ENCODE measurements at regions not wholly inside any gene's neighbourhood (a gene's known extent, or its start where the extent isn't known, plus 50 kb on each side); places are given as distances from the start of the nearest gene placed in this dataset.

DNA sequence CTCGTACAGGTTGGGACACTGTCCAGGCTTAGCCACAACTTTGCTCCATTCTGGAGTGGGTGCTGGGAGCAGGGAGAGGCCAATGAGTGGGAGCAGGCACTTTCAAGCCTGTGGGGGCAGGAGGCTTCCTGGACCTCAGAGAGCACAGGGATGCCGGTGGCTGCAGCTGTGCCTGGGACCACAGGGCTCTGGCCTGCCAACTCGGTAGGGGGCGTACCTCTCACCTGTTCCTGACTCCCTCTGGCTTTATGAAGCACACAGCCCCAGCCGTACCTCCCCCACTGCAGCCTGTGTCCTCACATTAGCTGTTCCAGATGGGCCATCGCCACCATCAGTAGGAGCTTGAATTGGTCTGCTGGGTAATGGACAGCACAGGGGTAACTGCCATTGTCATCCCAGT lies 278.7 kb upstream of the KLHL1 start:
- DNase-seq (ENCODE audit: low read depth) = no peak

DNA sequence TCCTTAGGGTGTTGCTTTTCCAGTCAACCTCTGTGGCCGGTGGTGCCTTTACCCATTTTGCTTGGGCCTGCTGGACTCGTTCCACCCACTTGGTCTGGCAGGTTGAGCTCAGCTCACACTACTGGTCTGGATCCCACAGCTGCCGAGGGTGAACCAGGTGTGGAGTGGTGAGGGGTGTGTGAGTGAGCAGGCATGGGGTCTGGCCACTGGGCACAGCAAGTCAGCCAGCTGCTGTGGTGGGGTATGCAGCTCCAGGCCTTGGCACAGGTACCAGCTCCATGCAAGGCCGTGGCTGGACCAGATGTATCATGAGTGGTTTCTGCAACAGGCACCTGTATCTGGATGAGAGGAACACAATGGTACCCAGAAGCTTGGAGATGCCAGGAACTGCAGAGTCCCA lies 277.6 kb upstream of the KLHL1 start:
- DNase-seq (ENCODE audit: low read depth) = no peak

DNA sequence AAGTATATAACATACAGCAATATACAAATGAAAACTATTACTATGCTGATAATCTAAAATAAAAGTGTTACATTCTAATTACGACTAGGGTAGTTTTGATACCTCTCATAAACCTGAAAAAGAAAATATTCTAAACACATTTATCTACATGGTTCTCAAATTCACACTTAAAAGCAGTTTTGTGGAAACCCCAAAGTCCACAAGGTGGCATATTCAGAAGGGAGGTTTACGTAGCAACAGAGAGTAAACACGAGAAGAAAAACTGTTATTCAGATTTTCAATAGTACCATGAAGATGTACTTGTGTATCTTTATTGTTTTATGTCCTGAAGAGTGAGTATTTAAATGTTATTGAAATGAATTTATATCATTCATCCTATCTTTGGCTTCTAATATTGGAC lies 275.9 kb upstream of the KLHL1 start:
- DNase-seq (ENCODE audit: low read depth) = no peak

DNA sequence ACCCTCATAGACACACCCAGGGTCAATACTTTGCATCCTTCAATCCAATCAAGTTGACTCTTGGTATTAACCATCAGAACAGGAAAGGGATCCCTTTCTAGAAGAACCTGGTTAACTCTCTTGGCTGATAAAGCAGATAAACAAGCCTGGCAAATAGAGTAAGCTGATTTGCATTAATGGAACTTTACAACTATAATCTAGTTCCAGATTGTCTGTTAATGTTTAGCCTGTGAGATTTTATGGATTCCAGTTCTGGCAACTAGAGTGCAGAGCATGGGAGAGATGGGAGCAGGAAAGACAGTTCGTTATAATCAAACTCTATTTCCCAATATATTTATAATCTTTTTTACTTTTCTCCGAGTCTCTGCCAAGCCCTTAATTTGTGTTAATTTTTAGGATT lies 272.6 kb upstream of the KLHL1 start:
- DNase-seq (ENCODE audit: low read depth) = no peak

DNA sequence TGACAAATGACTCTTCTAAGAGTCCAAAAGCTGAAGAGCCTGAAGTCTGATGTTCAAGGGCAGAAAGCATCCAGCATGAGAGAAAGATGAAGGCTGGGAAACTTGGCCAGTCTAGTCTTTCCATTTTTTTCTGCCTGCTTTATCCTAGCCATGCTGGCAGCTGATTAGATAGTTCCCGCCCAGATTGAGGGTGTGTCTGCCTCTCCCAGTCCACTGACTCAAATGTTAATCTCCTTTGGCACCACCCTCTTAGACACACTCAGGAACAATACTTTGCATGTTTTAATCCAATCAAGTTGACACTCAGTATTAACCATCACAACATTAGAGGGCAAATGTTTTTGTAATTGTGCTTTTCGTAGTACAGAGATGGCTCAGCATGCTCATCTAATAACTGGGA lies 267.5 kb upstream of the KLHL1 start:
- no peak for DNase-seq (ENCODE audit: low read depth)

DNA sequence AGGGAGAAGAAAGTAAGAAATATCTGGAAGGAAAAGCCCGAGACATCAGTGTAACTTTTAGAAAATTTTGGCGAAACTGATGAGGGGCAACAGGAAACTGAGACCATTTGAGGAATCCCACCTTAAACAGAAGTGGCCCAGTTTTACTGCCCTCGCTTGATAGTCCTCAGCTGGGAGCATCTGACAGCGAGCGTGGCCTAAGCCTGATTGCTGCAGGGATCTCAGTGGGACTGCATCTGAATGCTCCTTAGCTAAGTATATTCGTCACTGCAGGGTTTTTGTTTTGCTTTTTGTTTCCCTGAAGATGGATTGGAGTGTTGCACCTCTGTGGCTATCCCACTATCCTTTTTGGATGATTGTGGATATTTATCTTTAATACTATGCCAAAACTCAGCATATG lies 262.7 kb upstream of the KLHL1 start:
- no peak for DNase-seq (ENCODE audit: low read depth)

DNA sequence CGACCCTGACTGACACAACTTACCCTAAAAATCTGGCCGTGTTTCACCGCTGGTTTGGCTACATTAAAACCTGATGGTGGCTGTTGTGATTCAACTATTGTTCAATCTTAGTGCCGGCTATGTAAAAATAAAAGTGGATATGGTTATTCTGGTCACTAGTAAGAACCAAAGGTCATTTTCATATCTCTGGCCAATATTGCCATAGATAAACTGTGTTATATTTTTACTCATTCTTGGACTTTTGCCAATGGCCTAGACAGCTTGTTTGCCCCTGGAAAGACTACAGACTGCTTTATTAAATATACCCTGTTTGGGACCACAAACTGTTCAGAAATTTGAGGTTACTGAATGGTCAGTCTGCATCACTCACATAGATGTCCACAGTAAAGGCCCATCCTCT lies 258.5 kb upstream of the KLHL1 start:
- no peak for DNase-seq (ENCODE audit: low read depth)

DNA sequence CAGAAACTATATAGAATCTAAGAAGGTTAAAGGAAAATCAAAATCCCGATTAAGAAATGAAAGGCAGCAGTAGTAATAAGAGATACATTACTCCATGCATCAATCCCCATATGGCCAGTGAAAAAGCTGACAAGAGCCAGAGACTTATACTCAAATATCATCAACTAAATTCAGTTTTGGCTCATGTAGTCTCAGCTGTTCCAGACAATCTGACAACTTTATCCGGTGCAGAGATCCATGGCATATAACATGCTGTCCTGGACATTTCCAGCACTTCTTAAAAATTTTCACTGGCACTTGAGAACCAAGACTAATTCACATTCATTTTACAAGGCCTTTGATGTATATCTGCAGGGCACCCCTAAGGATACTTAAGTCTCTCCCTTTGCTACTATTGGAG lies 255.7 kb upstream of the KLHL1 start:
- no peak for DNase-seq (ENCODE audit: low read depth)

DNA sequence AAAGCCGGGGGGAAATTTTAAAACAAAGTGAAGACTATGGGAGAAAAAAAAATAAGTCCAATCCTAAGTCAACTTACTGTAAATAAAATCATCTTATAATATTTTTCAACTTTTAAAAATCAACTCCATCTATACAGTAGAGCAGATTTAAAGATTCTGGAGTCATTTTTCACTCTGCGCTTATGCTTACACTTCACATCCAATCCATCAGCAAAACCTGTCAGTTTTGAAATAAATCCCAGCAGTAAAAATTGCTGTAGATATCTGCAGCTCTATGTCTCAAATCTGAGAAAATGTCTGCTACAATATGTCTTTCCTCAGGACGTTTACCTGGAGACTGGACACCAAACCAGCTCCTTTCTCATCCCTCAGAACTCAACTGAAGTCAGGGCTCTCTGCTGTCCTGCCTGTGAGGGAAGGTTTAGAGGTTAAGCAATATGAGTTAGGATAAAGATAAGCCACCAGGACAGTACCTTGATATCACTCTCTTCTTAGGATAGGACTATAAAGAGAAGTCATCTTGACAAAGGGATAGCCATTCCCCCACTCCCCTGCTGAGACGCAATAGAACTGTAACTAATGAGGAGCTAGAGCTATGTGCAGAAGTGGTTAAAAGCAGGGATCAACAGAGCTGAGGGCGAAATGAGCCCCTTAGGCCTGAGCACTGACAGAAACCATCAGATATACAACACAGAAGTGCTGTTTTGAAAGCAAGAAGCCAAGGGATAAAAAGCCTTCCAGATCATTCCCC lies 254.7 kb upstream of the KLHL1 start:
- DNase-seq (ENCODE audit: low read depth) = no peak

DNA sequence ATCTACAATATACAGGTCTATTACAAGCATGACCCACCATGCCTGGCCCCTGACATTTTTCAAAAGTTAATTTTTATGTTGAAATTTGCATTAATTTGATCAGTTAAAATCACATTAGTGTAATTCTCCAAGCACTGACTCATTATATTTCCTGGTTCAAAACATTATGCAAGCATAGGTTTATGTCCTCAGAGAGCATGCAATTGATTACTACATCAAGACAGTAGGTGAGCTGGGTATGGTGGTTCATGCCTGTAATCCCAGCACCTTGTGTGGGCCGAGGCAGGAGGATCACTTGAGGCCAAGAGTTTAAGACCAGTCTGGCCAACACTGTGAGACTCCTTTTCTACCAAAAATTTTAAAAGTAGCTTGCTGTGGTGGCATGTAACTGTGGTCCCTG lies 248.8 kb upstream of the KLHL1 start:
- DNase-seq (ENCODE audit: low read depth) = no peak

DNA sequence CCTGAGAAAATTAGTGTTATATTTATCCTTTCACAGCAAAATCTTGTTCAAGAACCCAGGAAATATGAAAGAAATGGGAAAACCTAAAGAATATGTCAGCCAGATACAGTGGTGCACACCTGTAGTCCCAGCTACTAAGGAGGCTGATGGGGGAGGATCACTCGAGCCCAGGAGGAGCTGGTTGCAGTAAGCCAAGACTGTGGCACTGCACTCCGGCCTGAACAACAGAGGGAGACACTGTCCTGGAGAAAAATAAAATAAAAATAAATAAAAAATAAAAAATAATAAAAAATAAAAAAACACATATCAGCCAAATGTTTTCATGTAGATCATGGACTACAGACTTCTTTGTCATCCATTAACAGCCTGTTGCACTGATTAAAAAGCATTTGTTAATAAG lies 244.8 kb upstream of the KLHL1 start:
- DNase-seq (ENCODE audit: low read depth) = no peak

DNA sequence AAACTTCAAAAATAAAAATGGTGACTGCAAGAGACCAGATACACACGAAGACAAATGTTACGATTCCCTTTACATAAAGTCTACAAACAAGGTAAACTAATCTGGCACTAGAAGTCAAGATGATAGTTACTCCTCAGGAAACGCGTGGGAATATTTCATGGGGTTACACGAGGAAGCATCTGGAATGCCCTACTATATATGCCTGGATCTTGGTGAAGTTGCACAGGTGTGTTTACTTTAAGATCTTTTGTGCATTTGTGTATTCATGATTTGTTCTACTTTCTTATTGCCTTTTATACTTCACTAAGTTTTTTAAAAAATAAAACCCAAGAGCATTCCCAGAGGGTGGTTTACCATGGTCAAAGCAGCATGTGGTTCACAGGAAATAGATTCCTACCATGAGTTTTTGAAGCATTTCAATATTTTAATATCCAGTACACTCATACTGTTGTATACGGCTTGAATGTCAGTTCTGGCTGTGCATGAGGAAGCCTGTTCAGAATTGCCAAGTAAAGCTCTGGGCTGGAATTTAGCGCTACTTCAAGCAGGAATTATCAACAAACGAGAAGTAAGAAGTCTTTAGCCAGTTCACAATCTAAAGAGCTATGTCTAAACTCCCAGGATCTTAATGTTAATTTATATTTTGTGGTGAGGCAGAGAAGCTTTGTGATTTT lies 239.8 kb upstream of the KLHL1 start:
- no peak for DNase-seq (ENCODE audit: low read depth)

DNA sequence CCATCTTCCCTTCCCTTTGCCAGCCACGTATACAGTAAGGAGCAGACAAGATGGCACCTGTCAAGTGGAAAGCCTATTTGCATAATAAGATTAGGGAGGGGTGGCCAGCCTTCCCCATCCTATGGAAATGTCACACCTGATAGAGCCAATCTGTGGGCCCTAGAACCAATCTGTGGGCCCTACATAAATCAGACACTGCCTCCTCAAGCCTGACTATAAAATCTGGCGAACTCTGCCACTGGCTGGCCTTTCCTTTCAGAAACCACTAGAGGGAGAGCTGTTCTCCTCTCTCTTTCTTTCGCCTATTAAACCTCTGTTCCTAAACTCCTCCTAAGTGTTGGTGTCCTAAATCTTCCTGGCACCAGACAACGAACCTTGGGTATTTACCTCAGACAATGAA lies 231.5 kb upstream of the KLHL1 start:
- no peak for DNase-seq (ENCODE audit: low read depth)

DNA sequence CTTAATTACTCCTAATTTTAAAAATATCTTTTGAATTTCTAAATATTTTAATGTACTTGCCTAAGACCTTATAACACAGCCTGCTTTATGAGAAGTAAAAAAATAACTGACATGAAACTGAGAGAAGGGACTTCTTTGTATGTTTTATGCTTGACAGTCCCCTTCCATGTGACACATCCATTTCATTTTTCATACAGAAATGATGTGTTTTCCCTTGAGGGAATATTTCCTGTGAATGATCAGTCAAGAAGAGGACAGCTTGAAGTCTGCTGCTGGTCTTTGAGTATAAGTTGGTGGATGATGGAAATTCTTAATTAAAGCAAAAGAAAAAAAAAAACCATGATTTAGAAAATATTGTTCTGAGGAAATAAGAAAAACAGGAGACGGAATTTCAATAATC lies 230.4 kb upstream of the KLHL1 start:
- no peak for DNase-seq (ENCODE audit: low read depth)

DNA sequence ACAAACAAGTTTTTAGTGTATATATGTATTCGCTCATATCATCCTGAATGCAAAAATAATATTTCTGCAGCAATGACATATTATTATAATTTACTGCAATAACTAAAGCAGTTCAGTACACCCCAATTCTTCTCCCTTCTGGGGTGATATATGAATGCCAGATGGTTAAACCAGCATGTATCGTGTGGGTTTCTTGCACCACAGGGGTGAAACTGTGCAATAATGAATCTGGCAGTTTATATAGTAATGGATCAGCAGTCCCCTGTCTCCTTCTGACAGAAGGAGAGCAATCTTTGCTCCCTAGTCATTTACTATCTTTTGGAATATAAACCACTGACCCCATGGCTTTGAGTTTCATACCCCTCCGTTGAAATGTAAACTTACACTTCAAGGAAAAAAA lies 228.6 kb upstream of the KLHL1 start:
- no peak for DNase-seq (ENCODE audit: low read depth)

DNA sequence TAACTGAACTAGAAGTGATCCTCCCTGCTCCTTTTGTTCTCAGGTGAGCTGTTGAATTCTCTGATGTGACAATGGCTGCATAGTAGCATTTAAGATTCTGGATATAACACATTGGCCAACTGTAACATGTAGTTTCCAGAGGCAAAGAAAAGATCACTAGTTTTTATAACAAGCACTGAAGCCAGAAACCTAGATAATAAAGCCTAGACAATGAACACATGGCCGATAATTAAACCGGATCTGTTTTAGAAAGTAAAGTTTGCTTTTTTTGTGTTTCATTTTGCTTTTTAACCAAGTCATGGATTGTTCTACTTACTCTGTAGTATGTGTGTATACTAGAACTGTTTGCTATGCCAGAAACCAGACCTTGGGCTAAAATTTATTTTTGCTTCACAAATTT lies 225.5 kb upstream of the KLHL1 start:
- DNase-seq (ENCODE audit: low read depth) = no peak

DNA sequence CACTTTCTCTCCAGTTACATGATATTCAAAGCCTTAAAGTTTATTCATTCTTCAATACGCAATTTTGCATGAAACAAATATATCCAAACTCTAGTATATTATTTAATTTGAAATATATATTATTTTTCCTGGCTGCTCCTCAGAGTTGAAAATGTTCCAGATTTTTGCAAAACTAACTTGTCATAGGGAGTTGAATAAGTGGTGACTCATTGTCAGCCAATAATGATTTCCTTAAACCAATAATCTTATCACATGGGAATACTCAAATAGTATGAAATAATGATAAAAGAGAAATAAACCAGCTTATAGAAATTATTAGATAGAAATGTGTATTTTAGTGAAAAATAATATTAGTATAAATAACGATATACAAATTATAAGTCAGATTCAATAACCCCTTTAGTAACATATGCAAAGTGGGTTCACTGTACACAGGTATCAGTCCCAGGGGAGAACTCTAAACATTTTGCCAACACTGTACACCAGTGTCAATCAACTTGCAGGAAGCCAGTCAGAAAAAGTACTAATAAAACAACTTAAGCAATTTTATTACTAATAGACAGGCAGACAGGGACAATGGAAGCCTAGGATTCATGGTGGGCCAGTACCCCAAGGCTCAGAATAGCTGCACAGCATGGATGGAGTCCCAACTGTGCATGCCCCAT lies 222.6 kb upstream of the KLHL1 start:
- DNase-seq (ENCODE audit: low read depth) = no peak

DNA sequence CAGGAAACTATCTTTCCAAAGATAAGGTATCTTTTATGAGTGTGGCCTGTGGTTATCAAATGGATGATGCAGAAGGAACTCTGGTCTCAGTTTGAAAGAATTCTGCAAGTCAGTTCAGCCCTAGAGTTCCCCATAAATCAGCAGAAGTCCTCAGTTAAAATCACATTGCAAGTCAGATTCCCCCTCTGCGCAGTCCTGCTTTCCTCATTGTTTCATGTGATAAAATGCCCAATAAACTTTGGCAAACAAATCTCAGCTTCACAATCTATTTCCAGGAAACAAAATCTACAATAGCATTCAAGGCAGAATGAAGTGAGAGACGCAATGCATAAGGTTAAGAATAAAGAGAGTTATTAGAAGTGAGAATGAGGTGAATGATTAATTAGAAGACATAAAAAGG lies 216.3 kb upstream of the KLHL1 start:
- DNase-seq (ENCODE audit: low read depth) = no peak

DNA sequence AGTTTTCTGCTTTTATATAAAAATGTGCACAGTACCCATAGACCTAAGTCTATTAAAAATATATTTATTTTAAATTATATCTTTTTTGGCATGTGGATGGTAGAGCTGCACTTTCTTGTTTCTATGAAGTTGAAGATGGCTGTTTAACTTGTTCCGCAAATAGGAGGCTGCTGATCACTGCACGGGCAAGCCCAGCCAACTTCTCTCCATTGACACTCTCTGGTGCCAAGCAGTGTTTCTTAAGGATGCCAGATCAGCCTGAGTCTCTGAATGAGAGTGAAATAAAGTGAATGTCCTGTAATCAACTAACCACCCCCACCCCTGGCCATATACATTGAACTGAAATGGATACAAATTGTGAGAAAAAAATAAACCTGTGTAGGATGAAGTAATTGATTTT lies 202.9 kb upstream of the KLHL1 start:
- DNase-seq (ENCODE audit: low read depth) = no peak

DNA sequence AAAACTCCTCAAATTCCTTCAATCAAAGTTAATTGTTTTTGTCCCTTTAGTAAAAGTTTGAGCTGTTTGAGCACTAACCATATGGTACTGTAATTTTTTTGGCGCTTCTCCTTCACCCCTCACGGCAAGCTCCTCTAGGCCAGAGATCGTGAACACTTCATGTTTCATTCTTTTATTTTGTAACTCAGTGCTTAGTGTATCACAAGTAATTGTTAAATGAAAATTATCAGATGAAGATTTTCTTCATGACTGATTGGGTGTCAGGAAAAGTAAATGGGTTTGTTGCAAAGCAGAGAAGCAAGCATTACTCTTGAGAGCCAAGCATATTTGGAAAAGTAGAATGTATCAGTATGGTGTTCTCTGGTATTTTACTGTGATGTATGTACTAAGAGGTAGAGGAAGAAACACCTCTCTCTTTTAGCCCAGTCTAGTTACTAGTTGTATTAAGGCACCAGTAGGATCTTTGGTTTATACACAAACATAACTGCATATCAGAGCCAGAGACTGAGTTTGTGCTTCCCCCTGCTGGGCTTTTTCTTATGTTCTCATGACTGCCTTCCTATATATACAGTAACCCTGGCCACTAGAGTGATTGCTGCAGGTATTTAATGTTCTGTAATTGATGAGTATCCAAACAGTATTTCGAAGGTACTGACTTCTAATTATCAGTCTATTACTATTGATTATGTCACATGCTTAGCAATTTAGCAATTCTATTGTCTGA lies 202.3 kb upstream of the KLHL1 start:
- DNase-seq (ENCODE audit: low read depth) = no peak

DNA sequence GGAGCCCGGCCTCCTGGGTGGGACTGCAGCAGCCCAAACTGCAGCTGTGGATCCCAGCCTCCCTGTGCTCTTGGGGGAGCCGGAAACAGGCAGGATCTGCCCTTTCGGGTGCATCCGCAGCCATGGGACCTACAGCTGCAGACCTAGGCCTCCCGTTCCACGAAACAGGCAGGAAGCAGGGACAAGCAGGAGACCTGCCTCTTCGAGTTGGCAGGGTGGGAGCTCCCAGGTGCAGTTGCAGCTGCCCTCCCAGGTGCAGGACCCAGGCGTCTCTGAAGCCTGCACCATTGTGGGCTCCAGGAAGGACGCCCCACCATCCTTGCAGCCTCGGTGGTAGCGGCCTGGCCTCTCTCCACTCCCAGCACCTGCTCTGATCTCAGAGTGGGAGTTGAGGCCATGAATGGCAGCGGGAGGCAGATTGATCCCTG lies 189.0 kb upstream of the KLHL1 start:
- no peak for DNase-seq (ENCODE audit: low read depth)

DNA sequence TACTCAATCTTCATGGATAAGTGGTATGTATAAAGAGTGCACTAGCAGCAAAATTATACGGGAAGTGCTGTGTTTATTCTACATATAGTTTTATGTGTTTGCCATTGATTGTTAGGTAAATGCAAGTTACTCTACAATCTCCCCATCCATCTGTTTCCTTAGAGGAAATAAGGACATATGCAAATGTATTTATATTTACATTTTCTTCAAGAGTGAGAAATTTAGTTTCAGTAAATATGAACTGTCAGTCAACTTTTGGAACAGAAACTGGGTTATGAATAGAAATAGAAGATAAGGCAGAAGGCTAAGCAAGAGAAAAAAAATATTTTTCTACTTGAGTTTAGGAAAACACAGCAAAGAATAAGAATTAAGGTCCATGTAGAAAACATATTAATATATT lies 176.1 kb upstream of the KLHL1 start:
- DNase-seq (ENCODE audit: low read depth) = no peak

DNA sequence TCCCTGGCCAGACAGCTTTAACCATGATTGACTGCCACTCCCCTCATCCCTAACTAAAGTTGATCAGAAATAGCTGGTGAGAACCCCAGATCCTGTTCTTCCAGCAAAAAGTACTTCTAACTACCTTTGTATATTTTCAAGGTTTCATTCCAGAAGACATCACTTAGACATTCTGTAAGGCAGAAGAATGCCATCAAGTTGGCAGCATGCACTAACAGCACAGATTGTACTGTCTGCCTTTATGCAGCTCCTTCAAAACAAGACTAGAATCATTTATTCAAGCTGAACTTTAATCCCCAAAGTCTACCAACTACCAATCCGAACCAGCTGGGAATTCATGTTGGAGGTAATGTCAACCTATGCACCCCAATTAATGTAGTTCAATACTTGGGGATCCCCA lies 167.6 kb upstream of the KLHL1 start:
- no peak for DNase-seq (ENCODE audit: low read depth)
